HuH-7 (cell line): ENCODE measurements at regions not wholly inside any gene's neighbourhood (a gene's known extent, or its start where the extent isn't known, plus 50 kb on each side); places are given as distances from the start of the nearest gene placed in this dataset.
A peak's percentile ranks its signal among the peaks of the same experiment; 100 is the strongest.

Experiments used
- DNase-seq: peaks from one replicate; pipeline ENCODE4 v3.0.0; 2011; ENCODE audit warnings: low spot score

- no peak for DNase-seq
Observed at GRCh38 chr2:53111004-53111403, 656.6 kb upstream of the CHAC2 start.

GRCh38 chr2:53108246-53108645 is 659.4 kb upstream of the CHAC2 start:
- DNase-seq, result no peak

- DNase-seq, result peak; percentile 14
Observed at GRCh38 chr2:53104263-53104662, 663.3 kb upstream of the CHAC2 start.

- DNase-seq, result no peak
Observed at GRCh38 chr2:53103679-53104078, 663.9 kb upstream of the CHAC2 start.

- DNase-seq, result no peak
Observed at GRCh38 chr2:53098696-53099078, 668.9 kb upstream of the CHAC2 start.

GRCh38 chr2:53096351-53096750 is 671.3 kb upstream of the CHAC2 start:
- DNase-seq, result no peak

GRCh38 chr2:53095664-53096063 is 671.9 kb upstream of the CHAC2 start:
- DNase-seq, result no peak

- no peak for DNase-seq
Observed at GRCh38 chr2:53095227-53095626, 672.4 kb upstream of the CHAC2 start.

GRCh38 chr2:53093355-53093754 is 674.2 kb upstream of the CHAC2 start:
- no peak for DNase-seq

- no peak for DNase-seq
Observed at GRCh38 chr2:53091183-53091582, 676.4 kb upstream of the CHAC2 start.

- no peak for DNase-seq
Observed at GRCh38 chr2:53087874-53088461, 679.6 kb upstream of the CHAC2 start.

GRCh38 chr2:53087262-53087873 is 680.2 kb upstream of the CHAC2 start:
- no peak for DNase-seq

GRCh38 chr2:53077413-53077812 is 690.2 kb upstream of the CHAC2 start:
- DNase-seq, result no peak

GRCh38 chr2:53075760-53076159 is 691.8 kb upstream of the CHAC2 start:
- no peak for DNase-seq

- DNase-seq, result no peak
Observed at GRCh38 chr2:53067533-53067932, 700.1 kb upstream of the CHAC2 start.

GRCh38 chr2:53067056-53067455 is 700.5 kb upstream of the CHAC2 start:
- no peak for DNase-seq

- no peak for DNase-seq
Observed at GRCh38 chr2:53064154-53064553, 703.5 kb upstream of the CHAC2 start.

- no peak for DNase-seq
Observed at GRCh38 chr2:53058526-53058925, 709.1 kb upstream of the CHAC2 start.

GRCh38 chr2:53053937-53054336 is 713.7 kb upstream of the CHAC2 start:
- no peak for DNase-seq

GRCh38 chr2:53051157-53051556 is 716.4 kb upstream of the CHAC2 start:
- DNase-seq, result no peak

GRCh38 chr2:53040536-53041229 is 726.9 kb upstream of the CHAC2 start:
- DNase-seq, result no peak

GRCh38 chr2:53036196-53036595 is 731.4 kb upstream of the CHAC2 start:
- no peak for DNase-seq

GRCh38 chr2:53035153-53035552 is 732.5 kb upstream of the CHAC2 start:
- no peak for DNase-seq

- no peak for DNase-seq
Observed at GRCh38 chr2:53033411-53033810, 734.2 kb upstream of the CHAC2 start.
